Lower lobe of right lung (tissue), 2 donors: ENCODE measurements at regions not wholly inside any gene's neighbourhood (a gene's known extent, or its start where the extent isn't known, plus 50 kb on each side); places are given as distances from the start of the nearest gene placed in this dataset.

Source experiments
- ATAC-seq, 2 donors: fragments of 200-7000 bp; cut with Tn5 transposase; one replicate each; pipeline ENCODE4 v1.9.1; 2020 to 2022; ENCODE audit warnings: mild to moderate bottlenecking in 2 of 2, moderate library complexity in 2 of 2
- DNase-seq: peaks from one replicate; pipeline ENCODE4 v3.0.0-alpha.2; 2020
- H3K27ac ChIP-seq: fragments of 200-600 bp; one replicate; pipeline ENCODE4 v1.8.0; 2022
- H3K27me3 ChIP-seq: fragments of 200-600 bp; one replicate; pipeline ENCODE4 v1.8.0; 2022; ENCODE audit warnings: low read depth
- H3K36me3 ChIP-seq: fragments of 200-600 bp; one replicate; pipeline ENCODE4 v1.8.0; 2022; ENCODE audit warnings: mild to moderate bottlenecking
- H3K4me1 ChIP-seq: fragments of 200-600 bp; one replicate; pipeline ENCODE4 v1.8.0; 2022
- H3K4me3 ChIP-seq: fragments of 200-600 bp; one replicate; pipeline ENCODE4 v1.8.0; 2022; ENCODE audit warnings: mild to moderate bottlenecking
- H3K9me3 ChIP-seq: fragments of 200-600 bp; one replicate; pipeline ENCODE4 v1.8.0; 2022
- intact Hi-C: fragments of 100-400 bp; cut with DNase I; formaldehyde crosslinking; loops from one replicate; pipeline ENCODE4 v1.11.0; 2022
- TF ChIP-seq, protein P1 (sequence below): fragments of 200-600 bp; IDR thresholded peaks from one replicate; pipeline ENCODE4 v1.8.0; 2022; ENCODE audit warnings: antibody characterized with exemption, mild to moderate bottlenecking
- donor health status: DM: no; HTN: yes; CAD: no; lungs with severe emphysema.

DNA sequence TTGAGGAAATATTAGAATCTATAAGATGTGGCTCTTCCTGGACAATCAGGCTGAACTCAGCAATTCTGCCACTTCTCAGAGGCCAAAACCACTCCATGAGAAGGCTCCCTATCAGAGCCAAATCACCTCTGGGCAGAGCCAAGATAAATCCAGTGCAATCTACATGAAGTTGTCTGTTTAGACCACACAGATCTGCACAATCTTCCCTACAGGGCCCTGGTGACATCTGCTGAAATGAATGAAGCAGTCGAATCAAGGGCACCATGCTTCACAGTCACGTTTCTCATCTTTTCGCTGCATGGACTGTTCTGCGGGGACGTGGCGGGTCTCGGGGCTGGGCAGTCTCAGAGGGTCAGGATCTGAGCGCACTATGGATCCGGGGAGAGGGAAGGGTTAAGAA, 60.1 kb upstream of the CD93 start:
- intact Hi-C loops, result no loop called here
- TF ChIP-seq, protein P1, sequence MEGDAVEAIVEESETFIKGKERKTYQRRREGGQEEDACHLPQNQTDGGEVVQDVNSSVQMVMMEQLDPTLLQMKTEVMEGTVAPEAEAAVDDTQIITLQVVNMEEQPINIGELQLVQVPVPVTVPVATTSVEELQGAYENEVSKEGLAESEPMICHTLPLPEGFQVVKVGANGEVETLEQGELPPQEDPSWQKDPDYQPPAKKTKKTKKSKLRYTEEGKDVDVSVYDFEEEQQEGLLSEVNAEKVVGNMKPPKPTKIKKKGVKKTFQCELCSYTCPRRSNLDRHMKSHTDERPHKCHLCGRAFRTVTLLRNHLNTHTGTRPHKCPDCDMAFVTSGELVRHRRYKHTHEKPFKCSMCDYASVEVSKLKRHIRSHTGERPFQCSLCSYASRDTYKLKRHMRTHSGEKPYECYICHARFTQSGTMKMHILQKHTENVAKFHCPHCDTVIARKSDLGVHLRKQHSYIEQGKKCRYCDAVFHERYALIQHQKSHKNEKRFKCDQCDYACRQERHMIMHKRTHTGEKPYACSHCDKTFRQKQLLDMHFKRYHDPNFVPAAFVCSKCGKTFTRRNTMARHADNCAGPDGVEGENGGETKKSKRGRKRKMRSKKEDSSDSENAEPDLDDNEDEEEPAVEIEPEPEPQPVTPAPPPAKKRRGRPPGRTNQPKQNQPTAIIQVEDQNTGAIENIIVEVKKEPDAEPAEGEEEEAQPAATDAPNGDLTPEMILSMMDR, result no peak
- H3K4me1 ChIP-seq, result peaks cover 79% of the 10 kb centered on the region
- no peaks in the 10 kb centered on the region for H3K36me3 ChIP-seq
- H3K4me3 ChIP-seq, result no peak overlapping the region
- no peaks in the 10 kb centered on the region for H3K27me3 ChIP-seq
- no peak for DNase-seq
- no peaks in the 10 kb centered on the region for H3K9me3 ChIP-seq
- ATAC-seq, result no peak
- H3K27ac ChIP-seq, result no peak overlapping the region

DNA sequence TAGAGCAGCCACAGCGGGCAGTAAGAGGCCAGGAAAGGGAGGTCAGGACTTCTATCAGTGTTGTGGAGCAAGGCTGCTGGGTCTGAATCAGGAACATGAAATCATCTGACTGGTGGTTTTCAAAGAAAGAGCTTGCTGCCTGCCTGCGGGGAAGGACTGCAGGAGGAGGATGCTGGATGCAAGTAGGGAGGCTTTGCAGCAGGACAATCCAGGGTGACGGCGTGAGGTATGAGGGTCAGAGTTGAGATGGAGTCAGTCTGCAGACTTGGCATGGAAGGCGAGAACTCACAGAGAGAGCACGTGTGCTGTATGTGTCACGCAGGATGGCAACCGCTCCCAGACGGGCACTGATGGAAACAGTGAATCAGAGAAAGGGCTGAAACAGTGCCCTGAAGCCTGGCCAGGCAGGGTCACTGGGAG, 59.2 kb upstream of the CD93 start:
- Histone ChIP-seq H3K36me3 (no peaks in the 10 kb centered on the region), H3K27ac (peak overlapping the region; percentile 31), H3K4me1 (peaks cover 77% of the 10 kb centered on the region), H3K4me3 (no peak overlapping the region), H3K27me3 (no peaks in the 10 kb centered on the region), H3K9me3 (no peaks in the 10 kb centered on the region)
- intact Hi-C loops, result no loop called here
- ATAC-seq (peak; percentile 3 to 18), DNase-seq (no peak)
- TF ChIP-seq, protein P1, result no peak

- Histone ChIP-seq H3K4me3 (no peak overlapping the region), H3K27ac (peak overlapping the region; percentile 31), H3K36me3 (no peaks in the 10 kb centered on the region), H3K27me3 (no peaks in the 10 kb centered on the region), H3K9me3 (no peaks in the 10 kb centered on the region), H3K4me1 (peaks cover 77% of the 10 kb centered on the region)
- intact Hi-C loops, result no loop called here
- DNase-seq, result no peak
- no peak for ATAC-seq
- TF ChIP-seq, protein P1, result no peak
Observed at GRCh38 chr20:23144856-23145255, 58.7 kb upstream of the CD93 start.

DNA sequence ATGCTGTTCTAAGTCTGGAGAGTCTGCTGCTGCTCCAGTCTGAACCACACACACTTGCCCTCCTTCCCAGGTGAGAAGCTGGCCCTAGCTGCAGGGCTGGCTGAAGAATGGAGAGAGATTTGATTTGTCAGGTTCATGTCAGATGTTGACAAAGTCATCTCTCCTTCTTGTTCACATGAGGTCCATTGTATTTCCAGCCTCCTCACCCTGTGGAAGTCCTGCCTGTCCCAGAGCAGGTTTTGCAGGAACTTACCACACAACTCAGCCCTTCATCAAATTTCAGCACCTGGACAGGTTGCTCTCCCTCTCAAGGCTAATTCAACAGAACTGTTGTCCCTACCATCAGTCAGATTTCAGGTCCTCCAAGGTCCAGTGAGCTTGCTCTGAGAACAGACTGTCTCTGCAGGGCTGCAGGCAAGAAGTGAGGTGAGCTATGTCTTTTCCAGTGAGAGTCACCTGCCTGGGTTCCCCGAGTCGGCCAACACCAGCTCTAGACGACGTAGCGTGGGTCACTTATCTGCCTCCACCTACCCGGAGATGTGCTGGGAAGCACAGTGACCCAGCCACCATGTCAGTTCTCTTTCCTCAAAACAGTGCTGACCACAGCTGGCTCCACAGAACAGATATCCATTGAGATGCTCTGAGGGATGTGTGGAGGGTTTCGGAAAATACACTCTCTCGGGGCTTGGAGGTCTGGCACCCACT, 58.0 kb upstream of the CD93 start:
- TF ChIP-seq, protein P1, result no peak
- intact Hi-C loops, result no loop called here
- H3K4me1 ChIP-seq, result peaks cover 70% of the 10 kb centered on the region
- no peak for ATAC-seq
- peak overlapping the region; percentile 31 for H3K27ac ChIP-seq
- no peak for DNase-seq
- no peaks in the 10 kb centered on the region for H3K9me3 ChIP-seq
- no peaks in the 10 kb centered on the region for H3K27me3 ChIP-seq
- H3K4me3 ChIP-seq, result no peak overlapping the region
- H3K36me3 ChIP-seq, result no peaks in the 10 kb centered on the region

- ATAC-seq (peak; percentile 71 to 77), DNase-seq (peak; percentile 65)
- H3K4me3 ChIP-seq, result no peak overlapping the region
- H3K9me3 ChIP-seq, result no peaks in the 10 kb centered on the region
- H3K4me1 ChIP-seq, result peaks cover 63% of the 10 kb centered on the region
- H3K36me3 ChIP-seq, result no peaks in the 10 kb centered on the region
- no peaks in the 10 kb centered on the region for H3K27me3 ChIP-seq
- H3K27ac ChIP-seq, result peak overlapping the region; percentile 79
- TF ChIP-seq, protein P1, result no peak
- intact Hi-C loops, result no loop called here
Observed at GRCh38 chr20:23143098-23143497, 57.0 kb upstream of the CD93 start.
